ENCODE measurements at regions not wholly inside any gene's neighbourhood (a gene's known extent, or its start where the extent isn't known, plus 50 kb on each side); places are given as distances from the start of the nearest gene placed in this dataset.

GRCh38 chr5:38725371-38725865 is 120.4 kb upstream of the OSMR start:
- Histone ChIP-seq H3K27me3 (no peaks in the 10 kb centered on the region), H3K27ac (no peak overlapping the region), H3K9me3 (no peaks in the 10 kb centered on the region), H3K4me1 (no peaks in the 10 kb centered on the region), H3K36me3 (no peaks in the 10 kb centered on the region), H3K4me3 (no peak overlapping the region)
- DNase-seq: no peak
- no peak for TF ChIP-seq CTCF (IDR thresholded peaks at IDR 0.05)
- intact Hi-C loops (cut with DNase I; ENCODE audit: low total_unique reads): no loop called here

- Histone ChIP-seq H3K36me3 (no peaks in the 10 kb centered on the region), H3K4me1 (no peaks in the 10 kb centered on the region), H3K27me3 (no peaks in the 10 kb centered on the region), H3K27ac (no peak overlapping the region), H3K4me3 (no peak overlapping the region), H3K9me3 (no peaks in the 10 kb centered on the region)
- DNase-seq: no peak
- intact Hi-C loops (cut with DNase I; ENCODE audit: low total_unique reads): no loop called here
- no peak for TF ChIP-seq CTCF (IDR thresholded peaks at IDR 0.05)
These were observed 119.5 kb upstream of the OSMR start for GRCh38 chr5:38726279-38726678.

- no peaks in the 10 kb centered on the region for H3K9me3 ChIP-seq
- no peak overlapping the region for H3K27ac ChIP-seq
- intact Hi-C loops (cut with DNase I; ENCODE audit: low total_unique reads): no loop called here
- H3K4me1 ChIP-seq: no peaks in the 10 kb centered on the region
- no peaks in the 10 kb centered on the region for H3K36me3 ChIP-seq
- H3K27me3 ChIP-seq: no peaks in the 10 kb centered on the region
- H3K4me3 ChIP-seq: no peak overlapping the region
- TF ChIP-seq CTCF (IDR thresholded peaks at IDR 0.05): no peak
- DNase-seq: no peak
These were observed 117.8 kb upstream of the OSMR start for GRCh38 chr5:38728029-38728428.

- Histone ChIP-seq H3K27me3 (no peaks in the 10 kb centered on the region), H3K4me3 (no peak overlapping the region), H3K27ac (no peak overlapping the region), H3K36me3 (no peaks in the 10 kb centered on the region), H3K9me3 (no peaks in the 10 kb centered on the region), H3K4me1 (no peaks in the 10 kb centered on the region)
- no peak for DNase-seq
- intact Hi-C loops (cut with DNase I; ENCODE audit: low total_unique reads): no loop called here
- no peak for TF ChIP-seq CTCF (IDR thresholded peaks at IDR 0.05)
These were observed 114.4 kb upstream of the OSMR start for GRCh38 chr5:38731461-38731860.

- H3K4me1 ChIP-seq: no peaks in the 10 kb centered on the region
- no peaks in the 10 kb centered on the region for H3K36me3 ChIP-seq
- no peaks in the 10 kb centered on the region for H3K27me3 ChIP-seq
- intact Hi-C loops (cut with DNase I; ENCODE audit: low total_unique reads): no loop called here
- H3K4me3 ChIP-seq: no peak overlapping the region
- H3K27ac ChIP-seq: no peak overlapping the region
- no peaks in the 10 kb centered on the region for H3K9me3 ChIP-seq
- TF ChIP-seq CTCF (IDR thresholded peaks at IDR 0.05): no peak
- no peak for DNase-seq
These were observed 111.5 kb upstream of the OSMR start for GRCh38 chr5:38734353-38734752.

GRCh38 chr5:38736089-38736488 is 109.7 kb upstream of the OSMR start:
- no peak for DNase-seq
- intact Hi-C loops (cut with DNase I; ENCODE audit: low total_unique reads): no loop called here
- no peak overlapping the region for H3K4me3 ChIP-seq
- H3K9me3 ChIP-seq: no peaks in the 10 kb centered on the region
- TF ChIP-seq CTCF (IDR thresholded peaks at IDR 0.05): no peak
- no peaks in the 10 kb centered on the region for H3K36me3 ChIP-seq
- H3K27me3 ChIP-seq: no peaks in the 10 kb centered on the region
- H3K4me1 ChIP-seq: no peaks in the 10 kb centered on the region
- H3K27ac ChIP-seq: no peak overlapping the region

Data from tibial artery (tissue), 4 donors.